ENCODE measurements at regions not wholly inside any gene's neighbourhood (a gene's known extent, or its start where the extent isn't known, plus 50 kb on each side); places are given as distances from the start of the nearest gene placed in this dataset.

DNA sequence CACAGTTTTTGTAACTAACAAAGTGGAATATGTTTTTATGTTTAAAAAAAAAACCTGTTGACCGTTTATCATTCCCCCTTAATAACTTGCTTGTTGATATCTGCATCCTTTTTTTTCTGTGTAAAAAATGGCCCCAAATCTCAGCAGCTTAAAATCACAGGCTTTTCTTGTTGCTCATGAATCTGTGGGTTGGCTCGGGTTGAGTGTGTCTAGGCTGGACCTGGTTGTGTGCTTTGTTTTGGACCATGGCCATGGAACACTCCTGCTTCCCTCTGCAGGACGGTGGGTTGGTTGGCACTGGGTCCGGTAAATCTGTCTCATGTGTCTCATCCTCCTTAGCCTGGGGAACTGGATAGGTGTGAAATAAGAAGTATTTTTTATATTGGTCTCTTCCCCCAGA, 139.0 kb upstream of the LINC00305 start:
- H2BK15ac ChIP-seq (ENCODE audit: low read depth, low read length): no peak overlapping the region
- TF ChIP-seq, protein P1, sequence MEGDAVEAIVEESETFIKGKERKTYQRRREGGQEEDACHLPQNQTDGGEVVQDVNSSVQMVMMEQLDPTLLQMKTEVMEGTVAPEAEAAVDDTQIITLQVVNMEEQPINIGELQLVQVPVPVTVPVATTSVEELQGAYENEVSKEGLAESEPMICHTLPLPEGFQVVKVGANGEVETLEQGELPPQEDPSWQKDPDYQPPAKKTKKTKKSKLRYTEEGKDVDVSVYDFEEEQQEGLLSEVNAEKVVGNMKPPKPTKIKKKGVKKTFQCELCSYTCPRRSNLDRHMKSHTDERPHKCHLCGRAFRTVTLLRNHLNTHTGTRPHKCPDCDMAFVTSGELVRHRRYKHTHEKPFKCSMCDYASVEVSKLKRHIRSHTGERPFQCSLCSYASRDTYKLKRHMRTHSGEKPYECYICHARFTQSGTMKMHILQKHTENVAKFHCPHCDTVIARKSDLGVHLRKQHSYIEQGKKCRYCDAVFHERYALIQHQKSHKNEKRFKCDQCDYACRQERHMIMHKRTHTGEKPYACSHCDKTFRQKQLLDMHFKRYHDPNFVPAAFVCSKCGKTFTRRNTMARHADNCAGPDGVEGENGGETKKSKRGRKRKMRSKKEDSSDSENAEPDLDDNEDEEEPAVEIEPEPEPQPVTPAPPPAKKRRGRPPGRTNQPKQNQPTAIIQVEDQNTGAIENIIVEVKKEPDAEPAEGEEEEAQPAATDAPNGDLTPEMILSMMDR (conservative IDR thresholded peaks at IDR 0.05): no peak
- H3K27ac ChIP-seq (ENCODE audit: insufficient read length, low read depth, low read length): no peak overlapping the region
- no CpG with 5 or more reads among the region's 4 CpGs for WGBS (ENCODE audit: extremely low coverage, insufficient read length, low lambda C conversion rate)
- no peak overlapping the region for H4K5ac ChIP-seq (ENCODE audit: insufficient read length, low read depth, low read length)
- H3K9ac ChIP-seq (ENCODE audit: extremely low read depth, insufficient read length, low read length): no peak overlapping the region
- H3K4me2 ChIP-seq (ENCODE audit: insufficient read depth, insufficient read length, low read length): no peak overlapping the region
- H3K9me3 ChIP-seq (ENCODE audit: control insufficient read depth, low read depth, low read length): no peaks in the 10 kb centered on the region
- H3K79me2 ChIP-seq (ENCODE audit: insufficient read depth, low read length): no peaks in the 10 kb centered on the region
- no peak overlapping the region for H2BK5ac ChIP-seq (ENCODE audit: insufficient read length, low read length)
- no peak overlapping the region for H2BK120ac ChIP-seq (ENCODE audit: low read depth, low read length, poor library complexity, severe bottlenecking)
- Mint-ChIP-seq H3K27ac (no peak overlapping the region), H3K36me3 (ENCODE audit: insufficient read depth in 1 of 3, low read depth in 3 of 3) (peaks cover 6 to 33% (median 6%) of the 10 kb centered on the region in 3 experiments), H3K27me3 (ENCODE audit: low read depth) (peaks cover 2% of the 10 kb centered on the region), H3K9me3 (peaks cover 22 to 33% of the 10 kb centered on the region in 2 experiments), H3K4me3 (no peak overlapping the region; a peak in 1 of 5 replicates), H3K4me1 (peaks cover 0 to 6% of the 10 kb centered on the region in 2 experiments; a peak in 1 of 4 replicates)
- no peak overlapping the region for H2BK12ac ChIP-seq (ENCODE audit: insufficient read length, low read depth, low read length)
- H3K23me2 ChIP-seq (ENCODE audit: insufficient read length, low read depth, low read length, poor library complexity, severe bottlenecking): no peaks in the 10 kb centered on the region
- H4K91ac ChIP-seq (ENCODE audit: insufficient read length, low read depth, low read length): no peak overlapping the region
- no peak overlapping the region for H3K4ac ChIP-seq (ENCODE audit: low read depth, low read length)
- H4K8ac ChIP-seq (replicated peaks; ENCODE audit: insufficient read length, low read depth, low read length): no peak overlapping the region
- H3K56ac ChIP-seq (ENCODE audit: insufficient read length, low read depth, low read length): no peak overlapping the region
- no peak overlapping the region for H3K23ac ChIP-seq (ENCODE audit: insufficient read length, low read depth, low read length)
- H3K18ac ChIP-seq (ENCODE audit: insufficient read length, low read depth, low read length): no peak overlapping the region
- H3T11ph ChIP-seq (ENCODE audit: low read length): no peak overlapping the region
- H4K20me1 ChIP-seq (ENCODE audit: control insufficient read depth, insufficient read depth, insufficient read length): no peaks in the 10 kb centered on the region
- H2BK20ac ChIP-seq (ENCODE audit: low read depth, low read length, poor library complexity, severe bottlenecking): no peak overlapping the region
- H2AFZ ChIP-seq (ENCODE audit: low read length): no peak overlapping the region
- no peaks in the 10 kb centered on the region for H3K79me1 ChIP-seq (ENCODE audit: insufficient read depth, low read depth, low read length, poor library complexity, severe bottlenecking)
- H3K4me1 ChIP-seq (ENCODE audit: insufficient read depth, low read length): no peaks in the 10 kb centered on the region
- no peaks in the 10 kb centered on the region for H3K27me3 ChIP-seq (ENCODE audit: insufficient read depth, low read length)
- no peak for DNase-seq
- no peak overlapping the region for H2AK5ac ChIP-seq (ENCODE audit: insufficient read length, low read length)
- H3K14ac ChIP-seq (ENCODE audit: insufficient read depth, low read length): no peak overlapping the region
